Suprapubic skin (tissue), 4 donors: ENCODE measurements at regions not wholly inside any gene's neighbourhood (a gene's known extent, or its start where the extent isn't known, plus 50 kb on each side); places are given as distances from the start of the nearest gene placed in this dataset.

Experiments
- CTCF ChIP-seq, 2 donors: fragments of 200-600 bp in 1 of 2; fragments of 450-650 bp in 1 of 2; sonication (generic) in 1 of 2; IDR thresholded peaks; one replicate each; pipeline ENCODE4 v1.5.1; 2016 to 2019; ENCODE audit warnings: antibody characterized with exemption in 2 of 2, mild to moderate bottlenecking in 1 of 2, moderate library complexity in 1 of 2
- POLR2A ChIP-seq, 2 donors: fragments of 450-650 bp; IDR thresholded peaks; one replicate each; pipeline ENCODE4 v1.6.1; 2017; ENCODE audit warnings: antibody characterized with exemption in 2 of 2, mild to moderate bottlenecking in 2 of 2, moderate library complexity in 2 of 2
- POLR2AphosphoS5 ChIP-seq, 3 donors: sonication (generic); formaldehyde crosslinking; IDR thresholded peaks; one replicate each; pipeline ENCODE4 v1.6.1; 2017; ENCODE audit warnings: antibody characterized with exemption in 3 of 3

GRCh38 chr10:8787649-8788048, 733.2 kb downstream of the GATA3 start:
- TF ChIP-seq CTCF (IDR thresholded peaks at IDR 0.05) (no peak), POLR2AphosphoS5 (IDR thresholded peaks at IDR 0.05) (no peak), POLR2A (IDR thresholded peaks at IDR 0.05) (no peak)
